Peyer's patch (tissue), 4 donors: ENCODE measurements at regions not wholly inside any gene's neighbourhood (a gene's known extent, or its start where the extent isn't known, plus 50 kb on each side); places are given as distances from the start of the nearest gene placed in this dataset.

Experiments
- DNase-seq, 3 donors: peaks; one replicate each; pipeline ENCODE4 v3.0.0-alpha.2; 2017 to 2019
- H3K27ac ChIP-seq, 4 donors: fragments of 200-600 bp; sonication (generic); one replicate each; pipeline ENCODE4 v1.5.1; 2016 to 2019
- H3K27me3 ChIP-seq, 2 donors: fragments of 200-600 bp; sonication (generic); one replicate each; pipeline ENCODE4 v1.5.1; 2019
- H3K36me3 ChIP-seq, 3 donors: fragments of 200-600 bp; sonication (generic); one replicate each; pipeline ENCODE4 v1.5.1; 2016 to 2019
- H3K4me1 ChIP-seq, 4 donors: fragments of 200-600 bp; sonication (generic); one replicate each; pipeline ENCODE4 v1.5.1; 2016 to 2019
- H3K4me3 ChIP-seq, 4 donors: fragments of 200-600 bp; sonication (generic); 1 replicate in 3 of 4; 2 replicates in 1 of 4; pipeline ENCODE4 v1.5.1; 2016 to 2019; ENCODE audit warnings: mild to moderate bottlenecking in 1 of 4
- H3K9me3 ChIP-seq, 4 donors: fragments of 200-600 bp; sonication (generic); one replicate each; pipeline ENCODE4 v1.5.1; 2016 to 2019; ENCODE audit warnings: mild to moderate bottlenecking in 1 of 4
- POLR2A ChIP-seq, 2 donors: fragments of 450-650 bp; IDR thresholded peaks; one replicate each; pipeline ENCODE4 v1.5.1; 2017; ENCODE audit warnings: antibody characterized with exemption in 2 of 2, mild to moderate bottlenecking in 2 of 2, moderate library complexity in 2 of 2
- TF ChIP-seq, protein P1 (sequence below), 6 experiments: fragments of 450-650 bp in 4 of 6; fragments of 200-600 bp in 2 of 6; sonication (generic) in 1 of 6; IDR thresholded peaks; one replicate each; pipeline ENCODE4 v1.5.1; 2017 to 2019; ENCODE audit warnings: antibody characterized with exemption in 6 of 6, mild to moderate bottlenecking in 3 of 6, moderate library complexity in 1 of 6

DNA sequence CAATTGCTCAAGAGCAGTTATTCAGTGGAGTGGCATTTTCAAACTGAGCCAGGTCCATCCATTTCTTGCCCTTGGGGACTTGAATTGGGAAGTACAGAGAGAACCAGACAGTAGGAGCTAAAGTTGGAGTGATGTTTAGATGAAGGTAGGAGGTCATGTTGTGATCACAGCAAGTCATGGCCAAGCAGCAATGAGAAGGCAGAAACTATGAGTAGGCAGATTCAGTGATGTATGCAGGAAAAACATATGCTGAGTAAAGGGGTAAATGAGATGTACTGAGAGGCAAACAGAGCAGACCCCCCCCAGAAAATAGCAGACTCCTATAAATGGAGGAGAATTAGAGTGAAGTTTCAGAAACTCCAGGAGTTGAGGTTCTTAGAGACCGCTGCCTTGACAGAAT, 95.8 kb downstream of the PERP start:
- TF ChIP-seq POLR2A (IDR thresholded peaks at IDR 0.05) = no peak
- TF ChIP-seq, protein P1, sequence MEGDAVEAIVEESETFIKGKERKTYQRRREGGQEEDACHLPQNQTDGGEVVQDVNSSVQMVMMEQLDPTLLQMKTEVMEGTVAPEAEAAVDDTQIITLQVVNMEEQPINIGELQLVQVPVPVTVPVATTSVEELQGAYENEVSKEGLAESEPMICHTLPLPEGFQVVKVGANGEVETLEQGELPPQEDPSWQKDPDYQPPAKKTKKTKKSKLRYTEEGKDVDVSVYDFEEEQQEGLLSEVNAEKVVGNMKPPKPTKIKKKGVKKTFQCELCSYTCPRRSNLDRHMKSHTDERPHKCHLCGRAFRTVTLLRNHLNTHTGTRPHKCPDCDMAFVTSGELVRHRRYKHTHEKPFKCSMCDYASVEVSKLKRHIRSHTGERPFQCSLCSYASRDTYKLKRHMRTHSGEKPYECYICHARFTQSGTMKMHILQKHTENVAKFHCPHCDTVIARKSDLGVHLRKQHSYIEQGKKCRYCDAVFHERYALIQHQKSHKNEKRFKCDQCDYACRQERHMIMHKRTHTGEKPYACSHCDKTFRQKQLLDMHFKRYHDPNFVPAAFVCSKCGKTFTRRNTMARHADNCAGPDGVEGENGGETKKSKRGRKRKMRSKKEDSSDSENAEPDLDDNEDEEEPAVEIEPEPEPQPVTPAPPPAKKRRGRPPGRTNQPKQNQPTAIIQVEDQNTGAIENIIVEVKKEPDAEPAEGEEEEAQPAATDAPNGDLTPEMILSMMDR (IDR thresholded peaks at IDR 0.05) = no peak
- no peaks in the 10 kb centered on the region for H3K4me1 ChIP-seq
- no peaks in the 10 kb centered on the region for H3K27me3 ChIP-seq
- no peak overlapping the region for H3K4me3 ChIP-seq
- no peak overlapping the region for H3K27ac ChIP-seq
- H3K36me3 ChIP-seq = no peaks in the 10 kb centered on the region
- H3K9me3 ChIP-seq = no peaks in the 10 kb centered on the region
- DNase-seq = no peak

DNA sequence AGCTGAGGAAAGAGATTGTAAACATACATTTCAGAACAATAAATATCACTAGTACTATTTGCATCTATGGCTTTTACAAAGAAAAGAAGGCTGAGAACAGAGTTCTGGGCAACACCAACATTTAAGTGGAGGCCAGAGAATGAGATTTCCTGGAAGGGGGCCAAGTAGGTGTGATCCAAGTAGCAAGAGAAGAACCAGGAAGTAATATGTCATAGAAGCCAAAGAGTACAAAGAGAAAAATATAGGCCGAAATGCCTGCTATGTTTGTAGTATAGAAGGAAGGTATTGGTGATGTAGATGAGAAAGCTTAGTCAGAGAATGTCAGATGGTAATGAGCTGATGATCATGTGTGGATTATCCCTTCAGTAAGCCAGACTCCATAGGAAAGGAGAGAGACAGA, 94.5 kb downstream of the PERP start:
- no peaks in the 10 kb centered on the region for H3K27me3 ChIP-seq
- no peaks in the 10 kb centered on the region for H3K4me1 ChIP-seq
- TF ChIP-seq POLR2A (IDR thresholded peaks at IDR 0.05) = no peak
- TF ChIP-seq, protein P1 (IDR thresholded peaks at IDR 0.05) = no peak
- DNase-seq = no peak
- H3K4me3 ChIP-seq = no peak overlapping the region
- H3K36me3 ChIP-seq = no peaks in the 10 kb centered on the region
- no peaks in the 10 kb centered on the region for H3K9me3 ChIP-seq
- no peak overlapping the region for H3K27ac ChIP-seq

DNA sequence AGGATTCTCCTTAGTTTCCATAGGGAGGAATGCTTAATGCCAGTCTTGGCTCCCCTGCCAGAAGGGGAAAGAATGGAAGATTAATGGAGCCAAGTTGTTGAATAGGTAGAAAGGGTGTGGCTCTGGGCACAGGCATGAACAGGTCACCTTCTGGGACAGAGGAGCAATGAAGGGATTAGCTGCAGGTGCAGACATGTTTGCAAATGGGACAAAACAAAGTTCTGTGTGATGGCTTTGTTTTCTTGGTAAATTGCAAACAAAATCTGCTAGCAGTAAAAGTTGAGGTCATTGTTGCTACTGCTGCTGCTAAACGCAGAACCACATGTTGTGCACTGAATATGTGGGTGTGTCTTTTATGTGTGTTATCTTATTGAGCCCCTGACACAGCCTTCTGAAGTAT, 93.3 kb downstream of the PERP start:
- TF ChIP-seq POLR2A (IDR thresholded peaks at IDR 0.05) = no peak
- TF ChIP-seq, protein P1 (IDR thresholded peaks at IDR 0.05) = no peak
- H3K4me1 ChIP-seq = no peaks in the 10 kb centered on the region
- H3K4me3 ChIP-seq = no peak overlapping the region
- no peaks in the 10 kb centered on the region for H3K36me3 ChIP-seq
- no peak for DNase-seq
- H3K27ac ChIP-seq = no peak overlapping the region
- no peaks in the 10 kb centered on the region for H3K9me3 ChIP-seq
- no peaks in the 10 kb centered on the region for H3K27me3 ChIP-seq

DNA sequence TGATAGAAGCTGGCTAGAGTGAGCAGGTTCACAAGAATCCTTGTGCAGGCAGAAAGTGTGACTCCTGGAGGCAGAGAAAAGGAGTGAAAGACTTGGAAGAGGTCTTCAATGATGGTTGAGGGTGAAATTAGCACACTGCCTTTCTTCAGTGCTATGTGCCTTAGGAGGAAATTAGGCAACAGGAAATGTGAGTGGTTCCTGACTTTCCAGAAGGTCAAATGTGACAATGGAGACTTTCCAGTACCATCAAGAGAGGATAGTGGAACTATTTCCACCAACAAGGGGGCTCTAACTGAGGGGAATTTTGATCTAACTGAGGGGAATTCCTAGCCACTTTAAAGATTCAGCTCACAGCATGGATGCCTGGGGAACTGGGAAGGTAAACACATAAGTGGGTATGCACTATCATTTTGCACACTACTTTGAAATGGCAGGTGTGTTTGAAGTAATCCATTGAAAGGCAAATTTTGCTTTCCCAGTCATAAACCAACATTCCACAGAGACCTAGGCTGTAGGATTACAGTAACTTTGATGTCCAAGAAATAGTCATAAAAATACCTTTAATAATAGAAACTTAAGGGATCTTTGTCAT, 90.0 kb downstream of the PERP start:
- Histone ChIP-seq H3K27ac (no peak overlapping the region), H3K9me3 (no peaks in the 10 kb centered on the region), H3K4me1 (no peaks in the 10 kb centered on the region), H3K27me3 (no peaks in the 10 kb centered on the region), H3K4me3 (no peak overlapping the region), H3K36me3 (no peaks in the 10 kb centered on the region)
- TF ChIP-seq POLR2A (IDR thresholded peaks at IDR 0.05) = no peak
- TF ChIP-seq, protein P1 (IDR thresholded peaks at IDR 0.05) = no peak
- no peak for DNase-seq

DNA sequence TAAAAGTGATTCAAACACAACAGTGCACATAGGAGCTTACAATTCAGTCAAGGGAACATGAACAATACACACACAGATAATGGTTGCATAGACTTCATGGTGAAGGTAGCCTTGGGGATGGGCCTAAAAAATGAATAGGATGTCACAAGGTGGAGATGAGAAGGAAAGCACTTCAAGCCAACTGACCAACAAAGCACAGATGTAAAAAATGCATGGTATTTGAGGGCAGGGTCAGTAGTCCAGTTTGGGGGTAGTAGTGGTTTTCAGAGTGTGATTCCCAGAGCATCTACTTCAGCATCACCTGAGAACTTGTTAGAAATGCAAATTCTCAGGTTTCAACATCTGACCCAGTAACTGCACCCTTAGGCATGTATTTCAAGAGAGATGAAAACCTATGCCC, 88.9 kb downstream of the PERP start:
- DNase-seq = no peak
- H3K4me3 ChIP-seq = no peak overlapping the region
- TF ChIP-seq, protein P1 (IDR thresholded peaks at IDR 0.05) = no peak
- TF ChIP-seq POLR2A (IDR thresholded peaks at IDR 0.05) = no peak
- no peaks in the 10 kb centered on the region for H3K9me3 ChIP-seq
- H3K36me3 ChIP-seq = no peaks in the 10 kb centered on the region
- no peaks in the 10 kb centered on the region for H3K27me3 ChIP-seq
- H3K4me1 ChIP-seq = no peaks in the 10 kb centered on the region
- H3K27ac ChIP-seq = no peak overlapping the region

DNA sequence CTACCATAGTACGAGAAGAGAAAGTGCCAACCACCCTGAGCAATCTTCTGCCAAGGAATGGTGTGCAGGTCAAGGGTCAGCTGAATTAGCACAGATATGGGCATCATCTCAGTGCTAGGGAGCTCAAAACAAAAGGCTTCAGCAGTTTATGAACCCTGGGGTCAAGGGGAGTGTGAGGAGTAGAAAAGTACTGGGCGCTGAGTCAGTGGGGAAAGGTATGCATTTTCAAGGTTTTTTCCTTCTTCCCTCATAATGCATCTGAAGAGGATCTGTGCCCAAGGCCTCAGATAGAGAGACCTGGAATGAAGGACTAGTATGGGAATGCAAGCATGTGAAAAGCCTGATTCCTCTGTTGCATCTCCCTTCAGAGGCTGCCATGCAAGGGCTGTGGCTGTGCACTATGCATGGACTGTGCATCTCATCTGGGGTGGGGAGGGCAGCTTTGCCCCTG, 81.7 kb downstream of the PERP start:
- Histone ChIP-seq H3K4me3 (no peak overlapping the region), H3K27me3 (no peaks in the 10 kb centered on the region), H3K27ac (no peak overlapping the region), H3K9me3 (no peaks in the 10 kb centered on the region), H3K36me3 (no peaks in the 10 kb centered on the region), H3K4me1 (no peaks in the 10 kb centered on the region)
- DNase-seq = no peak
- TF ChIP-seq POLR2A (IDR thresholded peaks at IDR 0.05) = no peak
- TF ChIP-seq, protein P1 (IDR thresholded peaks at IDR 0.05) = no peak
